ENCODE measurements at regions not wholly inside any gene's neighbourhood (a gene's known extent, or its start where the extent isn't known, plus 50 kb on each side); places are given as distances from the start of the nearest gene placed in this dataset.

DNA sequence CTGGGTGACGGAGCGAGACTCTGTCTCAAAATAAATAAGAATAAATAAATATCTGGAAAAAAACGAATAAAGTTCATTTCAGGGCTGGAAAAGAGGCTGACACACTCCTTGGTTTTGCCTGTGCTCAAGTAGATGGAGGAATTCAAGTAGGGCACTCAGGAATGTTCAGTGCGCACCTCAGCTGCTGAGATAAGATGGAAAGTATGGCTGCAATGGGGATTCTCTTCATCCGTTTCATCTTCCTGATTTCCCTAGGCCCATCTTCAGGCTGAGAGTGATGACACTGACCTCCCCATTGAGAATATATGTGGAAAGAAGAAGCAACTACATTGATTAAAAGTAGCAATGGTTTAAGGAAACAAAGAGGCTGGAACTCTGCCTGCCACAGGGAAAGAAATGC, 130.5 kb upstream of the ZNF644 start:
- TF ChIP-seq, protein P1, sequence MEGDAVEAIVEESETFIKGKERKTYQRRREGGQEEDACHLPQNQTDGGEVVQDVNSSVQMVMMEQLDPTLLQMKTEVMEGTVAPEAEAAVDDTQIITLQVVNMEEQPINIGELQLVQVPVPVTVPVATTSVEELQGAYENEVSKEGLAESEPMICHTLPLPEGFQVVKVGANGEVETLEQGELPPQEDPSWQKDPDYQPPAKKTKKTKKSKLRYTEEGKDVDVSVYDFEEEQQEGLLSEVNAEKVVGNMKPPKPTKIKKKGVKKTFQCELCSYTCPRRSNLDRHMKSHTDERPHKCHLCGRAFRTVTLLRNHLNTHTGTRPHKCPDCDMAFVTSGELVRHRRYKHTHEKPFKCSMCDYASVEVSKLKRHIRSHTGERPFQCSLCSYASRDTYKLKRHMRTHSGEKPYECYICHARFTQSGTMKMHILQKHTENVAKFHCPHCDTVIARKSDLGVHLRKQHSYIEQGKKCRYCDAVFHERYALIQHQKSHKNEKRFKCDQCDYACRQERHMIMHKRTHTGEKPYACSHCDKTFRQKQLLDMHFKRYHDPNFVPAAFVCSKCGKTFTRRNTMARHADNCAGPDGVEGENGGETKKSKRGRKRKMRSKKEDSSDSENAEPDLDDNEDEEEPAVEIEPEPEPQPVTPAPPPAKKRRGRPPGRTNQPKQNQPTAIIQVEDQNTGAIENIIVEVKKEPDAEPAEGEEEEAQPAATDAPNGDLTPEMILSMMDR (IDR thresholded peaks at IDR 0.05; ENCODE audit: control extremely low read depth in 1 of 3, insufficient read depth in 1 of 3, low read depth in 1 of 3, low read length in 3 of 3) = no peak
- TF ChIP-seq TCF12 (IDR thresholded peaks at IDR 0.05; ENCODE audit: low read depth, low read length) (no peak), EP300 (IDR thresholded peaks at IDR 0.05; ENCODE audit: borderline replicate concordance in 1 of 2, low read depth in 2 of 2, low read length in 2 of 2) (no peak), ATF2 (IDR thresholded peaks at IDR 0.05; ENCODE audit: low read length) (no peak), EZH2 (IDR thresholded peaks at IDR 0.05; ENCODE audit: low read depth, low read length, severe bottlenecking) (no peak), SIRT6 (IDR thresholded peaks at IDR 0.05; ENCODE audit: low read length) (no peak), JUND (IDR thresholded peaks at IDR 0.05; ENCODE audit: low read length) (no peak), MAX (IDR thresholded peaks at IDR 0.05) (no peak), TAF1 (IDR thresholded peaks at IDR 0.05; ENCODE audit: low read depth, low read length) (no peak), E2F6 (IDR thresholded peaks at IDR 0.05) (no peak), CEBPB (IDR thresholded peaks at IDR 0.05; ENCODE audit: low read depth, low read length) (no peak), POLR2AphosphoS5 (IDR thresholded peaks at IDR 0.05; ENCODE audit: low read depth, low read length) (no peak)

Data from H1 (cell line).